ENCODE measurements at regions not wholly inside any gene's neighbourhood (a gene's known extent, or its start where the extent isn't known, plus 50 kb on each side); places are given as distances from the start of the nearest gene placed in this dataset.

DNA sequence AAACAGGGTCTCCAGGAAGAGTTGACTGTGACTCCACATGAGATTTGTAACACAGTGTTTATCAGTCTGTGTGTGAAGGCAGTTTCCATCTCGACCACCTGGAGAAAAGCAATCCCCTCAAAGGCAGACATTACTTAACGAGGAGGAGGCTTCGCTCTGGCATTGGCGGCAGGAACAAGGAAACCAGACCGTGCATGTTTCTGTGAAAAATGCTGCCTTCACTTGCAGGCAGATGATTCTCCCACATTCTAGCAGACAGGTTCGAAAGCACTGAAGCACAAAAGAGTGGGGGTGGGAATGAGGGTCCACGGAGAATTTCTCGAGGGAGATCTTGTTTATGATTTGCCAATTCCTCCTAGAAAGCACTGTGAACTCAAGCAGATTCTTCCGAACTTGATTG lies 414.0 kb downstream of the SLC4A3 start:
- H3K4me3 ChIP-seq (ENCODE audit: low read depth, low read length) = no peak overlapping the region
- ChIA-PET CTCF (no interaction called here), POLR2A (no interaction called here)
- H3K9me3 ChIP-seq (ENCODE audit: control insufficient read depth, insufficient read depth, low read depth, low read length) = no peaks in the 10 kb centered on the region
- H3K36me3 ChIP-seq (ENCODE audit: control insufficient read depth in 2 of 2, insufficient read depth in 1 of 2, low read length in 2 of 2) = no peaks in the 10 kb centered on the region
- no peaks in the 10 kb centered on the region for H3K4me1 ChIP-seq (ENCODE audit: control insufficient read depth, insufficient read depth, low read length)
- no peak for TF ChIP-seq ZNF132 (tag by site-specific recombination; IDR thresholded peaks at IDR 0.05; ENCODE audit: borderline replicate concordance)
- TF ChIP-seq, protein P1, sequence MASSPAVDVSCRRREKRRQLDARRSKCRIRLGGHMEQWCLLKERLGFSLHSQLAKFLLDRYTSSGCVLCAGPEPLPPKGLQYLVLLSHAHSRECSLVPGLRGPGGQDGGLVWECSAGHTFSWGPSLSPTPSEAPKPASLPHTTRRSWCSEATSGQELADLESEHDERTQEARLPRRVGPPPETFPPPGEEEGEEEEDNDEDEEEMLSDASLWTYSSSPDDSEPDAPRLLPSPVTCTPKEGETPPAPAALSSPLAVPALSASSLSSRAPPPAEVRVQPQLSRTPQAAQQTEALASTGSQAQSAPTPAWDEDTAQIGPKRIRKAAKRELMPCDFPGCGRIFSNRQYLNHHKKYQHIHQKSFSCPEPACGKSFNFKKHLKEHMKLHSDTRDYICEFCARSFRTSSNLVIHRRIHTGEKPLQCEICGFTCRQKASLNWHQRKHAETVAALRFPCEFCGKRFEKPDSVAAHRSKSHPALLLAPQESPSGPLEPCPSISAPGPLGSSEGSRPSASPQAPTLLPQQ (tag by site-specific recombination; IDR thresholded peaks at IDR 0.05) = no peak
- no peak for TF ChIP-seq HOXA7 (CRISPR knock-in tag; IDR thresholded peaks at IDR 0.05; ENCODE audit: borderline replicate concordance)
- no peak for TF ChIP-seq ZNF341 (tag by site-specific recombination; IDR thresholded peaks at IDR 0.05; ENCODE audit: low read depth)
- H3K27ac ChIP-seq (ENCODE audit: extremely low read depth, low read depth, low read length) = no peak overlapping the region

DNA sequence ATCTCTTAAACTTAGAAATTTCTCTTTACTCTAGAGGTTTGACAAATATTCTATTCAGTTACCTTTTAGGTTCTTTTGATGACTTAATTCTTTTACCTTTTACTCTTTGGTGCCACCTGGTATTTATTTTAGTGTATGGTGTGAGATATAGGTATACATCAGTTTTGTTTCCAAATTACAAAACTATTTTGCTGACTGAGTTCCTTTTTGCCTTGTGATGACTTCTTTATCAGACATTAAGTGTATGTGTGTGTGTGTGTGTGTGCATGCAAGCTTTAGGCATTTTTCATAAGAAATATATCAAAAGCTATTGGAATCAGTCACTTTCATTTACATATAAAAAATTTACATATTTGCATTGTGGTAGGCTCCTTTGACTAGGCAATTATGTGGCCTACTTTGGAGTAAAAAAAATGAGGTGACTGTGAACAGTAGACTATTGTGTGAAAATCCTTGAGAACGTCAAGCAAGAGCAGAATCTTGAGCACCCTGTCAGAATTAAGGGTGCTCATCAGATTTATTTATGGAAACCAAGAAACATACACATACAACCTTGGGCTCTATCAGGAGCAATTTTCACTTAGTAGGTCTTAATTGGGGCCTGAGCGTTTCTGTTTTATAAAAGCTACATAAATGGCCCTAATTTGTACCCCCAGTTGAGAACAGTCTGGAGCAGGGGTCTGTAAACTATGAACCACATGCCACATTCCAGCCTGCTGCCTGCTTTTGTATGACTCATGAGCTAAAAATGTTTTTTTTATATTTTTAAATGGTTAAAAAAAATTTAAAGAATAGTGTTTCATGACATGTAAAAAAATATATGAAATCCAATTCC lies 415.9 kb downstream of the SLC4A3 start:
- Histone ChIP-seq H3K36me3 (ENCODE audit: control insufficient read depth in 2 of 2, insufficient read depth in 1 of 2, low read length in 2 of 2) (no peaks in the 10 kb centered on the region), H3K27ac (ENCODE audit: extremely low read depth, low read depth, low read length) (no peak overlapping the region), H3K4me1 (ENCODE audit: control insufficient read depth, insufficient read depth, low read length) (no peaks in the 10 kb centered on the region), H3K4me3 (ENCODE audit: low read depth, low read length) (no peak overlapping the region), H3K9me3 (ENCODE audit: control insufficient read depth, insufficient read depth, low read depth, low read length) (no peaks in the 10 kb centered on the region)
- CTCF ChIA-PET = interaction anchor here (0.6 to 0.9 kb wide), 2 partner anchors 46 to 945 kb away, joined by 3 to 4 read pairs; no protein-coding TSS in a partner anchor
- POLR2A ChIA-PET = no interaction called here
- TF ChIP-seq ZNF623 (tag by site-specific recombination; IDR thresholded peaks at IDR 0.05) (no peak), BCL11A (tag by site-specific recombination; IDR thresholded peaks at IDR 0.05; ENCODE audit: low read depth) (no peak), ZNF350 (tag by site-specific recombination; IDR thresholded peaks at IDR 0.05) (no peak), ZNF19 (tag by site-specific recombination; IDR thresholded peaks at IDR 0.05; ENCODE audit: low read depth) (no peak), ZNF302 (tag by site-specific recombination; IDR thresholded peaks at IDR 0.05; ENCODE audit: low read depth) (no peak), ZNF48 (tag by site-specific recombination; IDR thresholded peaks at IDR 0.05) (no peak), KLF8 (tag by site-specific recombination; IDR thresholded peaks at IDR 0.05) (no peak), ZNF510 (tag by site-specific recombination; IDR thresholded peaks at IDR 0.05; ENCODE audit: insufficient replicate concordance) (no peak), ZFP3 (tag by site-specific recombination; IDR thresholded peaks at IDR 0.05; ENCODE audit: low read depth) (no peak), ELK4 (IDR thresholded peaks at IDR 0.05; ENCODE audit: borderline replicate concordance, low read depth, low read length) (no peak), ZNF398 (tag by site-specific recombination; IDR thresholded peaks at IDR 0.05) (no peak), SETDB1 (IDR thresholded peaks at IDR 0.05; ENCODE audit: insufficient read length, low read length) (no peak), ZNF391 (tag by site-specific recombination; IDR thresholded peaks at IDR 0.05; ENCODE audit: borderline replicate concordance, low read depth) (no peak), PRDM10 (tag by site-specific recombination; IDR thresholded peaks at IDR 0.05) (no peak), ZNF121 (tag by site-specific recombination; IDR thresholded peaks at IDR 0.05) (no peak)
